Spleen (tissue), 11 donors: ENCODE measurements at regions not wholly inside any gene's neighbourhood (a gene's known extent, or its start where the extent isn't known, plus 50 kb on each side); places are given as distances from the start of the nearest gene placed in this dataset.

Source experiments
- DNase-seq: peaks from one replicate; pipeline ENCODE4 v3.0.0-alpha.2; 2020
- H3K27ac ChIP-seq, 8 donors: fragments of 200-600 bp; sonication (generic) in 7 of 8; 1 replicate in 4 of 8; 2 replicates in 4 of 8; pipeline versions ENCODE4 v1.5.0 to v1.8.0; 2016 to 2021; ENCODE audit warnings: inconsistent platforms in 4 of 8, mild to moderate bottlenecking in 4 of 8, moderate library complexity in 1 of 8
- H3K27me3 ChIP-seq, 7 donors: fragments of 200-600 bp; sonication (generic) in 6 of 7; replicated peaks in 1 of 7; 1 replicate in 4 of 7; 2 replicates in 3 of 7; pipeline versions ENCODE4 v1.5.0 to v1.8.0; 2016 to 2021; ENCODE audit warnings: inconsistent platforms in 3 of 7, mild to moderate bottlenecking in 1 of 7
- H3K36me3 ChIP-seq, 6 donors: fragments of 200-600 bp; sonication (generic) in 5 of 6; 1 replicate in 4 of 6; 2 replicates in 2 of 6; pipeline versions ENCODE4 v1.5.0 to v1.8.0; 2016 to 2021; ENCODE audit warnings: inconsistent platforms in 2 of 6
- H3K4me1 ChIP-seq, 6 donors: fragments of 200-600 bp; sonication (generic) in 5 of 6; 1 replicate in 3 of 6; 2 replicates in 3 of 6; pipeline versions ENCODE4 v1.5.0 to v1.8.0; 2016 to 2021; ENCODE audit warnings: inconsistent platforms in 3 of 6
- H3K4me3 ChIP-seq, 8 donors: fragments of 200-600 bp; sonication (generic) in 7 of 8; 1 replicate in 4 of 8; 2 replicates in 4 of 8; pipeline versions ENCODE4 v1.5.0 to v1.8.0; 2016 to 2021; ENCODE audit warnings: inconsistent platforms in 4 of 8, mild to moderate bottlenecking in 4 of 8, moderate library complexity in 2 of 8
- H3K9me3 ChIP-seq, 8 donors: fragments of 200-600 bp; sonication (generic) in 7 of 8; 1 replicate in 4 of 8; 2 replicates in 4 of 8; pipeline versions ENCODE4 v1.5.0 to v1.8.0; 2016 to 2021; ENCODE audit warnings: inconsistent platforms in 4 of 8
- CTCF ChIP-seq, 11 experiments: fragments of 200-600 bp in 7 of 11; fragments of 450-650 bp in 4 of 11; sonication (generic) in 4 of 11; IDR thresholded peaks in 8 of 11; conservative IDR thresholded peaks in 3 of 11; 1 replicate in 7 of 11; 2 replicates in 4 of 11; pipeline versions ENCODE4 v1.4.0 to v1.8.0; 2016 to 2021; ENCODE audit warnings: antibody characterized with exemption in 11 of 11, inconsistent platforms in 4 of 11, mild to moderate bottlenecking in 1 of 11
- POLR2A ChIP-seq, 3 donors: fragments of 450-650 bp; IDR thresholded peaks; one replicate each; pipeline ENCODE4 v1.5.1; 2017; ENCODE audit warnings: antibody characterized with exemption in 3 of 3, mild to moderate bottlenecking in 1 of 3
- POLR2AphosphoS5 ChIP-seq, 3 donors: sonication (generic); formaldehyde crosslinking; IDR thresholded peaks; one replicate each; pipeline ENCODE4 v1.5.1; 2017; ENCODE audit warnings: antibody characterized with exemption in 3 of 3
- WGBS, 5 donors: extraction: QIAGEN DNeasy Blood & Tissue Kit in 3 of 5; methylation state at CpG; one replicate each; pipeline versions ENCODE4 v1.1.5 to v1.1.7; 2013 to 2018; 5-methylcytosine and 5-hydroxymethylcytosine counted together
- intact Hi-C: fragments of 100-400 bp; cut with DNase I; formaldehyde crosslinking; loops from one replicate; pipeline ENCODE4 v1.15.0; 2023; ENCODE audit warnings: low total_unique reads
- donor health status: healthy with polysubstance abuse.
- donor health status: DM: no; HTN: no; CAD: no; lungs with moderate emphysema.
- donor health status: DM: no; HTN: no; CAD: no.
- donor health status: Bipolar disorder and iron deficiency.
- donor health status: healthy.
- donor health status: DM: no; HTN: no; CAD: no.
- donor health status: DM: yes; HTN: yes; CAD: no.

GRCh38 chr13:30359991-30360390, 52.6 kb upstream of the KATNAL1 start:
- H3K9me3 ChIP-seq = no peaks in the 10 kb centered on the region
- no peak for DNase-seq
- TF ChIP-seq CTCF (IDR thresholded peaks at IDR 0.05 in 8 of 11, conservative IDR thresholded peaks at IDR 0.05 in 3 of 11) (no peak), POLR2AphosphoS5 (IDR thresholded peaks at IDR 0.05) (no peak), POLR2A (IDR thresholded peaks at IDR 0.05) (no peak)
- WGBS, 5 donors = 95 to 99% (median 95%) methylated on average over 2 of the region's 2 CpGs
- H3K27me3 ChIP-seq = no peaks in the 10 kb centered on the region
- no peak overlapping the region for H3K27ac ChIP-seq
- H3K4me1 ChIP-seq = peaks cover 3 to 38% (median 23%) of the 10 kb centered on the region in 6 donors
- intact Hi-C loops = loop anchor here (10.0 kb wide), 1 partner anchor 95 kb away; no protein-coding TSS in a partner anchor
- peaks cover 0 to 45% (median 0%) of the 10 kb centered on the region in 6 donors for H3K36me3 ChIP-seq
- H3K4me3 ChIP-seq = no peak overlapping the region

- H3K27me3 ChIP-seq = no peaks in the 10 kb centered on the region
- H3K36me3 ChIP-seq = peaks cover 0 to 48% (median 0%) of the 10 kb centered on the region in 6 donors
- H3K27ac ChIP-seq = no peak overlapping the region
- H3K4me3 ChIP-seq = no peak overlapping the region
- H3K9me3 ChIP-seq = no peaks in the 10 kb centered on the region
- intact Hi-C loops = no loop called here
- 81 to 96% (median 85%) methylated on average over 3 of the region's 3 CpGs for WGBS, 5 donors
- H3K4me1 ChIP-seq = peaks cover 3 to 38% (median 21%) of the 10 kb centered on the region in 6 donors
- TF ChIP-seq POLR2AphosphoS5 (IDR thresholded peaks at IDR 0.05) (no peak), CTCF (IDR thresholded peaks at IDR 0.05 in 8 of 11, conservative IDR thresholded peaks at IDR 0.05 in 3 of 11) (no peak), POLR2A (IDR thresholded peaks at IDR 0.05) (no peak)
- no peak for DNase-seq
Observed at GRCh38 chr13:30360586-30360985, 53.2 kb upstream of the KATNAL1 start.

GRCh38 chr13:30362005-30362788, 54.8 kb upstream of the KATNAL1 start:
- intact Hi-C loops = no loop called here
- DNase-seq = no peak
- Histone ChIP-seq H3K9me3 (no peaks in the 10 kb centered on the region), H3K4me1 (peaks cover 3 to 43% (median 19%) of the 10 kb centered on the region in 6 donors), H3K27ac (peak overlapping the region in 3 of 8 donors; percentile 33 to 37 (median 35)), H3K4me3 (no peak overlapping the region), H3K36me3 (peaks cover 0 to 54% (median 2%) of the 10 kb centered on the region in 6 donors), H3K27me3 (no peaks in the 10 kb centered on the region)
- 70 to 80% (median 75%) methylated on average over 6 of the region's 6 CpGs for WGBS, 5 donors
- no peak for TF ChIP-seq POLR2AphosphoS5 (IDR thresholded peaks at IDR 0.05)
- no peak for TF ChIP-seq CTCF (IDR thresholded peaks at IDR 0.05 in 8 of 11, conservative IDR thresholded peaks at IDR 0.05 in 3 of 11)
- no peak for TF ChIP-seq POLR2A (IDR thresholded peaks at IDR 0.05)

GRCh38 chr13:30362869-30363268, 55.5 kb upstream of the KATNAL1 start:
- WGBS, 5 donors = 86 to 94% (median 87%) methylated on average over 12 of the region's 12 CpGs
- Histone ChIP-seq H3K9me3 (no peaks in the 10 kb centered on the region), H3K36me3 (peaks cover 0 to 55% (median 2%) of the 10 kb centered on the region in 6 donors), H3K4me1 (peaks cover 3 to 43% (median 19%) of the 10 kb centered on the region in 6 donors), H3K27me3 (no peaks in the 10 kb centered on the region), H3K4me3 (no peak overlapping the region), H3K27ac (peak overlapping the region in 3 of 8 donors; percentile 27 to 37 (median 33))
- intact Hi-C loops = no loop called here
- no peak for DNase-seq
- TF ChIP-seq CTCF (IDR thresholded peaks at IDR 0.05 in 8 of 11, conservative IDR thresholded peaks at IDR 0.05 in 3 of 11) = no peak
- TF ChIP-seq POLR2A (IDR thresholded peaks at IDR 0.05) = no peak
- TF ChIP-seq POLR2AphosphoS5 (IDR thresholded peaks at IDR 0.05) = no peak
